Esophagus mucosa (tissue), 1 donor: ENCODE measurements at regions not wholly inside any gene's neighbourhood (a gene's known extent, or its start where the extent isn't known, plus 50 kb on each side); places are given as distances from the start of the nearest gene placed in this dataset.

Experiments
- ATAC-seq: fragments of 200-7000 bp; cut with Tn5 transposase; one replicate; pipeline ENCODE4 v1.9.1; 2020
- donor health status: DM: yes; HTN: yes; CAD: no.

DNA sequence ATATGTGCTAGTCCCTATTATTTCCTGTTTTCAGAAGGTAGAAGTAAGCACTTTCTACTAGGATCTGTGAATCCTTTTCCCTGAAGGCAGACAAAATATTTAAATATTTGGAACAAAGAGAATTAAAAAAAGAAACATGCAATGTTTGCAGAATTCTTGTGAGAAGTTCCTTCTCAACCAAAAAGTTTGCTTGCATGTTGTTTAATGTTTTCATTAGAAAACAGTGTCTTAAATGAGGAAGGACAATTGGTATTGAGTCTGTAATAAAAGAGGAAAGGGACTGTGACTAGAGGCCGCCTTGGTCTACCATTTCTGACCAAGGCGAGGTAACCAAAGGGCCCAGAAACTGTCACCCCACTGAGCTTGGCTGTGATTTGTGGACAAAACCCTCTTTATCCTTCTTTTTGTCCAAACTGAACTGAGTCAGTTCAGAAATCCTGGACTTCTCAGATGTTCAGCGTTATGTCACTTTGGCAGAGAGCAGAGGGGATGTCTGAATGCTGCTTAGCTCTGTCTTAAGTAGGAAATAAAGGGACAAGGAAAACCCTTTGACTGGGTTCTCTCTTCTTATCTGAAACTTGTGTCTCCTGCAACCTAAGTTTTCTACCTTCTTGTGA lies 129.8 kb upstream of the CPM start:
- ATAC-seq, result no peak

DNA sequence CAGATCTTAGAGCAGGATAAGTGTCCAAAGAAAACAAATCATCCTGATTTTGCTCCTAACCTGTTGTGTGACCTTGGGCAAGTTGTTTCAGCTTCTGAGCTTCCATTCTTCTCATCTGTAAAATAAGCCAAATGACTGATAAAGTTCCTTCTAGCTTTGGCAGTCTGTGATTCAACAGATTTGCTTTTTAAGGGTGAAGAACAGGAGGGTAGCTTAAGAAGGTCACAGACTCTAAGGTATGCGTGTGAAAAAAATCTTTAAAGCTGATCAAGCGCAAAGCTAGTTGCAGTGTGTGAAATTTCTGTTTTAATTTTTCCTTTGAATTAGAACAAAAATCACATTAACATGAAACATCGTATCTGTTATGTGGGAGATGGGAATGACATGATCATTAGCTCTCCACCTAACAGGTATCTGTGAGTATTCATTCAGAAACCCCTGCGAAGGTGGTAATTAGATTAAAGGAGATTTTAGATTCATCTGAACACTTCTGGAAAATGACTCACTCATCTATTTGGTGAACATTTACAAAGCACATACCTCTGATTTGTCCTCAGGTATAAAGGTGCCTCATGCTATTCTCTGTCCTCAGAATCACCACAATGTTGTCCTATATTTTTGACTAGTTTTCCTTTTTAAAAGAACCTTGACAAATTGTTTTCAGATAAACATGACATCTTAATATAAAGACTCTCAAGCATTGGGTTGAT lies 131.9 kb upstream of the CPM start:
- ATAC-seq, result no peak

DNA sequence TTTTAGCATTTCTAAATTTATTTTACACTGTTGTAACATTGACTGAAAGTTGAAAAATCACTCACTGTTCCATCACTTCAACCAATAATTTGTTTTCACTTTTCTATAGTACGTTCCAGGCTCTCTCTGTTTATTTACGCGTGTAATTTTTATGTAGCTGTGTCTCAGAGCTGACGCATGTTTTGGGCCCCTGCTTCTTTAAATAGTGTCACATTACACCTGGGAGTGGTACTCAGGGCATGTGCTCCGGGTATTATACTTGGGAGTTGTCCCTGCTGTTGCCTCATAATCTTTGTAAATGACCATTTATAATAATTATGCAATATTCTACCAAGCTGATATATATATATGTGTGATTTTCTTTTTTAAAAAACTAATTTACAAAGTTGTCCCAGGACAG lies 132.8 kb upstream of the CPM start:
- ATAC-seq, result no peak

DNA sequence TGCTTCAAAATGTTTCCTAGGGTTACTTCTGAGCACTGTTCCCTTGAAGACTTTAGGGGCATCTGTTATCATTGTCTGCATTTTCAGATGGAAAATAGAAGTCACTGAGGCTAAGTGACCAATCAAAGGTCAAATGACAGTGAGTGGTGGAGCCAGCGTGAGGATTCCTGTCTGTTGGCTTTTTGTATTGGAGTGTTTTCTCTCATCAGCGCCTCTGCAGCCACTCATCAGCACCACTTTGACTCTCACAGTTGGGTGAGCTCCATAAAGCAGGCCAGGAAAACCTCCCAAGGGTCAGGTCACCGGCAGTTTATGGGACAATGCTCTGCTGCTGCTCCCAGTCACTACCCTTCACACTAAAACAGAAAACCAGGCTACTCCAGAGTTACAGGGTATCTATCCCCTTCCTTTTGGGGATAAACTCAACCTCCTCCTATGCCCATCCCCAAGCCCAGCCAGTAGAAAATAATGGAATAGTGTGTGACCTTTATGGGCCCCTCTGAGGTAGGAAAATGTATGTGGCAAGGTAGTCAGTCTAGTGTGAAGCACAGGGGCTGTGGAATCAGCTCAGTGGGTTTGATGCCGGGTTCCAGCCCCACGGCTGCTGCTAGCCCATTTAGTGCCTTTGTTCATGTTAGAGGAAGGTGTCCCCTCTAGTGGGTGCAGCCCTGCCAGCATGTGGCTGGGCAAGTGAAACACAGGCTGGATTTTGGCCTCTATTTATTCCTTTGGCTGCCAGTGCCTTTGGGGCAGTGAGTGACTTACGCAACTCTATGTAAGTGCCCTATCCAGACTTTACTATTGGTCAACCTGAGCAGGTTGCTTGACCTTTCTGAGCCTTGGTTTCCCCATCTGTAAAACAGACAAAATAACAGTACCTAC lies 133.8 kb upstream of the CPM start:
- ATAC-seq, result no peak

DNA sequence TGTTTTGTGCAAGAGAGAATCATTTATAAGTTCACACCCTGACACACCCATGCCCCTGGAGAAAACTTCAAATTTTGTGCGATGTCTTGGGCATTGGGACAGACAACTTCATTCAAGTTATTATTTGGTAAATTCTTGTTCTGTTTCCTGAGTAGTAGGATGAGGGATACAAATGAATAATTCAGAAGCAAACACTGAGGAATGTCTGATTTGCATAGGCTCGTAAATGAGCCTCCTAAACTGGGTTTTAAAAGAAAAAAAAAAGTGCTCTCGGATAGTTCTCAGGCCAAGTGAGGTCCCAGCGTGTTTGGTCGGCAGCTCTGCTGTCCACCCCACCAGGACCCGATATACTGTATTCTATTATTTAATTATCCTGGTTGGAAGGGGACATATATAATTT lies 134.7 kb upstream of the CPM start:
- no peak for ATAC-seq

DNA sequence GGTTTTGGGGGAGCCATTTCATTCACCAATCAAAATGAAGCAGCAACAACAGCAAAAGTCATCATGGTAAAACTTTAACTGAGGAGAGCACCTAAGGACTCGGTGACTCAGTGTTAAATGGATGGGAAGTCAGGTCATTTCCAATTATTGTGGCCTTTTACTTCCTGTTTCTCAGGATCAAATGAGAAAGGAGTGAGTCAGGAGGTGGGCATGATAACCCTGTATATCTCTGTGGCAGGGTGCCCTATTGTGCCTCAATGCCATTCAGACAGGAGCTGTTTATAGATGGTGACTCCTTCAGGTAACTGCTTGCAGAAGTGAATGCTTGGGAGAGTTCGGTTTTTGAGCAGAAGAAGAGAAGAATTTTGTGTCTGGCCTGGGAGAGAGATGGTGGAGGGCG lies 135.5 kb upstream of the CPM start:
- peak; percentile 84 for ATAC-seq

DNA sequence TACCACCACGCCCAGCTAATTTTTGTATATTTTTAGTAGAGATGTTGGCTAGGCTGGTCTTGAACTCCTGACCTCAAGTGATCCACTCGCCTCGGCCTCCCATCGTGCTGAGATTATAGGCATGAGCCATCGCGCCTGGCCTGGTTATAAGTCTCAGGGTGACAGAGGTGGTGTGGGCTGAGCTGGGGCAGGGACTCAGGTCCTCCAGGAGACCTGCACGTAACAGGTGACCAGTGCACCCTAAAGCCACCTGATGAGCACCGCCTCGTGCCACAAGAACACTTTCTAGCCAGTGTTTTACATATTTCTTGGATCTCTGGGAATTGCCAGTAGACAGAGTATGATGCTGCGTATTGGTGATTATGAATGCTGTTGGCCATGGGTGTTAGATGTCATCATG lies 136.5 kb upstream of the CPM start:
- ATAC-seq, result no peak

DNA sequence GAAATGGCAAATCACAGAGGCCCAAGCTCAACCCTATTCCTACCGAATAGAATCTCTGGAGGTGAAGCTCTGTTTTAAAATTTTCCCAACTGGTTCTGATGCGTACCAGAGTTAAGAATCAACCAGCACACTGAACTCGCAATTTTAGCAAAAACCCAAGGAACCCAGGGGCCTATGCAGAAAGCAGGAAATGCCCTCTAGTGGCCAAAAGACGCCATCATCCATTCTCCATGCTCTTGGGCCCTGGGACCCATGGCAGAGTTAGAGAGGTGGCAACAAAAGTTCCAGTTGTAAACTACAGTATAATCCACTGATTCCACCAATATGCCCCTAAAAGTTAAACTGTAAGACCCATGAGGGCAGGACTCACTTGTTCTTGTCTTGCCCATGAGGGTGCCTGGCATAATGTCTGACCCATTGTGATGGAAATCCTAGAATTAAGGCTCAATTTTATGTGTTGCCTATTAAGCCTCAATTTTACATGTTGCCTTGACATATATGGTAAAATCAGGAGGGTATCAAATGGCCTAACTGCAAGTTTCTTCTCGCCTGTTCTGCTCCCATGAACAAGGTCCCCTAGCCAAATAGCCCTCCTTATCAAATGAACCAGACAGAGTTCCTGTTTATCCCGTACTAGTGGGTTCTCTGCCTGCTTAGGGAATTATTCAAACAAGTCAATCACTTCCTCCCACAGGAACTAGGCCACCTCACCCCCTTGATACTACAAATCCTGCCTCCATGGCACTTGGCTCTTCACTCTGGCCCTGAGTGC lies 137.5 kb upstream of the CPM start:
- peak; percentile 72 for ATAC-seq

DNA sequence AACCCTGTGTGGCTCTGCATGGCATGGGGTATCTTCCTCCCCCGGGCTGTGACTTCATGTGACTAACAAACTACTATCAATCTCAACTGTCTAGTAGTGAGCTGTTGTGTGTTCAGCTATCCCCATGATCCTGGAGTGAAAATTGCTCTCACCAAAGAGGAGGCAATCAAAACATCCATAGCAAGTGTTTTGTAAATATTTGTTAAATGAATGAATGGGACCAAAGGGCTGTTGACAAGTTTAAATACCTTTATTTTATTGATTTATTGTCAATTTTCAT lies 138.1 kb upstream of the CPM start:
- no peak for ATAC-seq

DNA sequence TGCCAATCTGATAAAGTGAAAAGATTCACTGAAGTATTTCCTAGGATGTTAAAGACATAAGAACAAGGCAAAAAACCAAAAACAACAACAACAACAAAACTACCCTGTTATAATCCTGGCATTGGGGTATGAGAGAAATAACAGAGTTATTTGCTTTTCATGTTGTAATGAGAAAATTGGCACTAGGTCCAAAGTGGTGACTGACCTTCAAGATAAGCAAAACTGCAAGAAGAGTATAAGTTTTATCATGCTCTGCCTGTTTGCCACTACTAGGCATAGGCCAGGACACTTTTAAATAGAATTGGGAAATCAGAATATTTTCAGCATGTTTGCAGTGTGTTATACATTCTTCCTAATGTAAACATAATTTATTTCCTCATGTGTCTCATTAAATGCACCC lies 140.1 kb upstream of the CPM start:
- ATAC-seq, result no peak

DNA sequence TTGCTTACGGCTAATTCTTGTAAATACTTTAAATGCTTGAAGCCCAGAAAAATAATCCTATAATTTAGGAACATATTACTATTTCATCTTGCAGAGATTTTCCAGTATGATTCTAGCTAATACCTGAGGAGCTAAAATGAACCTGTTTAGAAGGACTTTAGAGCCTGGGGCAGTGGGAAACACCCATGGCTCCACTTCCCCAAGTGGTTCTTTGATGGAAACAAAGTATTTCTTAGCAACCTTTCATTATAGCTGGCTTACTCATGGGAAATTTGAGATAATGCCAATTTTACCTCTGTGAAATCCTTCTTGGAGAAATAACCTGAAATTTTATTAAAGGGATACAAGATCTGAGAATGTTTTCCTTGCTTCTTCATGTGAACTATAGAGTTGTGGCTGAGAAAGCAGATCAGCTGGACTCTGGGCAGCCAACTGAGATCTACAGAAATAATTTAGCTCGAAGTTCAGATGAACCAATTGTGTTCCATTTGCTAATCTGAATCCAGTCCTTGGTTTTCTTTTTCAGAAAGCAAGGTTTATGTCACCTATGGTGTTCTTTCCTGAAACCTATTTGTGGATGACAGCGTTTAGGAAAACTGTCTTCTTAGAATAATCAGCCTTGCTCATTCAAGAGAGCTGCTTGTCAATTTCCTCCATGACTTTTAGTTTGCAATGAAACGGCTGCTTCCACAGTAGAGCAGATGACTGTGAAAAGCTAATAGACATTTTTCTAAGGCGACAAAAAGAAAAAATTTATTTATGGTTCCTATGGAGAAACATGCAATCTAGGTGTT lies 141.8 kb upstream of the CPM start:
- ATAC-seq, result no peak

DNA sequence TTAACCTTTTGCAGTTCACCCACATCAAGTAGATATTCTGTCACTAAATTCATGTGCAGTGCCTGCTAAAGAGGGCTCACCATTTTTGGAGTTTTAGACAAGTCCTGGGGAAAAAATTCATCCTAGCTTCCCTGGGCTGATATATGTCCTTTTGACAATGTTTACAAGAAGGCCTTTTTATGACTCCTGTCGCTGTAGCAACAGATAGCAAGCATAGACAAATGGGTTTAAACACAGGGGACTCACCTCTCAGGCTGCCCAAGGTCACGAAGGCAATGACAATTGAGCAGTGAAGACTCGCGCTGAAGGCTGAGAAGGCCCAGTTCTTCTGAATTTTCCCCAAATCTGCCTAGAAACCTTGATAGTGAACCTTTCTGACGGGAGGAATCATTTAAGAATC lies 150.7 kb upstream of the CPM start:
- ATAC-seq, result no peak

DNA sequence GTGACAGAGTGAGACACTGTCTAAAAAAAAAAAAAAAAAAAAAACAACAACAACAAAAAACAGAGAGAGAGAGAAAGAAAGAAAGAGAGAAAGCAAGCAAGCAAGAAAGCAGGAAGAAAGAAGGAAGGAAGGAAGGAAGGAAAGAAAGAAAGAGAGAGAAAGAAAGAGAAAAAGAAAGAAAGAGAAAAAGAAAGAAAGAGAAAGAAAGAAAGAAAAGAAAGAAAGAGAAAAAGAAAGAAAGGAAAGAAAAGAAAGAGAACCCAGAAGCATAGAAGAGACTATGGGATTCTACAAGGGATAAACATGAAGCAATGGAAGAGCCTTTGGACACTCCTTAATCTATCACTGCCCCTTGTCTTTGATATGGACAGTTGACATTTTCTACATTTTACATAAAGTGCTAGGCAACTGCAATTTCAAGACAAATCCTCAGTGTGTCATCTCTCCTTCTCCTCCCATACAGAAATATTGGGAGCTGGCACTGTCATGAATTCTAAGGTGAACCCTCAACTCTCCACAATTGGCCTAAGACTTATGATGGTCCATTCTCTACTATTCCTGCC lies 151.9 kb upstream of the CPM start:
- no peak for ATAC-seq

DNA sequence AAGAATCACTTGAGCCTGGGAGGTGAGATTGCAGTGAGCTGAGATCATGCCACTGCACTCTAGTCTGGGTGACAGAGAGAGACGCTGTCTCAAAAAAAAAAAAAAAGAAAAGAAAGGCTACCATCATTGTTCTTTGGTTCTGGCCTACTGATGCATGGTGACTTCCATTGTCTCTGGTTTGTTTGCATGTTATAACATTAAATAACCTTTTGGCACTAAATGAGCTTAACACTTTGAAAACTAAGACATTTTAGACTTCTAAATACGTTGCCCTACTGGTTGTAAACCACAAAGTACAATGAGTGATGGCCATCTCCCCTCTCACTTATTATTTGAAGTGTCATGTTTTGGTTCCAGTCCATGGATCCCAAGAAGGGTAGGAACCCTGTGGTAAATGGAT lies 152.9 kb upstream of the CPM start:
- ATAC-seq, result no peak

DNA sequence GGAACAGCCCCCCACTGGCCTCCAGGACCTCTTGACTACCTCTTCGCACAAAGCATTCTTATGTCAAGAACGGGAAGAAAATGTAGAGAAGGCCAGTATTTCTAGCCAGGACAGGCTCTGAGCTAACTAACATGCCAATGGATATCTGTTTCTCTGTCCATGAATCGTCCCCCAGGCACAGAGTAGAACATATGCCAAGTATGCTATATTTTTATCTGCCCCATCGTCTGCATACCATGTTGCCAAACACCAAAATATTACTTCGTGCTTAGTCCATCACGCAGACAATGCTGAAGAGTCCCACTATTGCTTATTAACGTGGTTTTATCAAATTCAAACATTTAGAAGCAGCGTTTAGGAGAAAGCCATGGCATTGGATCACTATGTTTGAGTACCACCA lies 151.4 kb upstream of the CPSF6 start:
- ATAC-seq, result no peak

DNA sequence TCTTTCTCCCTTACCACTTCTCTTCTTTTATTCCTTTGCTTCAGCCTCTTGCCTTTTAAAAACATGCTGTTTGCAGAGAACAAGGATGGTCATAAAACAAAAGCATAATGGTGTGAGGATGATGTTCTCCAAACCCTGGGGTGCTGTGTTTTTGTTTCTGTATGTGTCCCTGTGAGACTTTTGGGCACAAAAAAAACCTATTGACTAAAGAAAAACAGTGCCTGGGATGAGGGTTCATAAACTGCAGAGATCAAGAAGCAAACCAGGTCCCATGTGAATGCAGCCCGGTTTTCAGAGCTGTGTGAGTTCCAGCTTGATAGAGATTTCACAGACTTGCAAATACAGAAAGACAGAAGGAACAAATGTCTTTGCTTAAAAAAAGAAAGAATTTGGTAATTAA lies 148.6 kb upstream of the CPSF6 start:
- ATAC-seq, result no peak

DNA sequence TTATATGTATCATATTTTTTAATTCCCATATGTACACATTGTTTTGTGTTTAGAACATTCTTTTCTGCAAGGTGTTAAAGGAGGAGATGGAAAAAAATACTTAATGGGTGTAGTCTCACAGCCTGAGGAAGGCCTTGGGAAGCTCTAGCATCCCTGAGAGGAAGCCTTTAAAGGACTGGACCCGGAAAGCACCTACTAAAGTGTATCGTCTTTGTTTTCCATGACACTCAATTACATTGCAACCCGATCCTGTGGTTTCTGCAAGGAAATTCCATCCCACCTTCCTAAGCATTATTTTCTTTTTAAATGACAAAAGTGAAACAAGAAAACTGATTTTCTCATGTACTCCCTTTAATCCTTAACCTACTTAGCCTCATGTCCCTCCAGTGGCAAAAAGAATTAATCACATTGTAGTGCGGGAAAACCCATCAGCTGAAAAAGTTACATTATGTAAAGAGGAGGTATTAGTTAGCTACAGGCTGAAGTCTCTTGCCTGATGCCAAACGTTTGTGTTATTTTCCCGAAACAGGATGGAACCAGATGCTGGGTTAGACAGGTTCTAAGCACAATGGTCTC lies 147.8 kb upstream of the CPSF6 start:
- ATAC-seq, result no peak

DNA sequence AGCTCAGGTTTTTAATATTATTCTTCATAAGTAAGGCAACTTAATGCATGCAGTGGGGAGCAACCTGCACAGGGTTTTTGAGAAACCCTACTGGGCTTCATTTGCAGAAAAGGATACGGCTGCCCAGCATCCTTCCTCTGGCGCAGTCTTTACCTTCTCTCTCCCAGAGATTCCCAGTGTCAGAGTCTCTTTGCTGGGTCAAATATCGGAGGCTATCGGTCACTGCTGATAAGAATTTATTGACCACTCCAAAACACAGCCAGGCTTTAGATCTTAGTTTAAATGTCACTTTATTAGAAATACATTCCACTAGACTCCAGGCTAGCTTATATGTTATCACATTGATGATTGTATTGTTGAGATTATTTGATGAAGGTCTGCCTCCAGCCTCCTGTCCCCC lies 147.2 kb upstream of the CPSF6 start:
- ATAC-seq, result no peak

DNA sequence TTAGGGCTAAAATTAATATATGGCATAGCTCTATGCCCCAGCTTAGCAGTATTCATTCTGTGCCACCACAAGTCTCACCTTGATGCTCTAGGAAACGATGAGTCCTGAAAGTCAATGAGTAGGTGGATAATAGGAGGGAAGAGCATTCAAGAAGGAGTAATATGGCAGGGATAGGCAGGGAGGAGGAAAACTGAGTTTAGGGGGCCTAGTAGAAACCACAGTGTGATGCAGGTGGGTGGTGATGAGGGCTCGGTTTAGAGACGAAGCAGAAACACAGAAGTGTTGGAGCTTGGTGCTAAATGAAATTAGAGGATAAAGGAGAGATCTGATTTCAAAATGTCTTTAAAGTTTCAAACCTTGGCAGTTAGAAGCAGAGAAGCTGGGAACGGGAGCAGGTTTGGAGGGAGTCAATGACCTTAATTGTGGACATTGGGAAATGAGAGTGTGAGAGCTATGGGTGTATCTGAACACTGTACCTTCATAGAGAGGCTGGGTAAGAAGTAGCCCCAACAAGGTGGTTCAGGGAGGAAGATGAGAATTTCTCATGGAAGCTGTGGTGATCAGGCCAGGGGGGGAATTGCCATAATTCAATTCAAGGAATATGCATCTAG lies 144.7 kb upstream of the CPSF6 start:
- ATAC-seq, result no peak

DNA sequence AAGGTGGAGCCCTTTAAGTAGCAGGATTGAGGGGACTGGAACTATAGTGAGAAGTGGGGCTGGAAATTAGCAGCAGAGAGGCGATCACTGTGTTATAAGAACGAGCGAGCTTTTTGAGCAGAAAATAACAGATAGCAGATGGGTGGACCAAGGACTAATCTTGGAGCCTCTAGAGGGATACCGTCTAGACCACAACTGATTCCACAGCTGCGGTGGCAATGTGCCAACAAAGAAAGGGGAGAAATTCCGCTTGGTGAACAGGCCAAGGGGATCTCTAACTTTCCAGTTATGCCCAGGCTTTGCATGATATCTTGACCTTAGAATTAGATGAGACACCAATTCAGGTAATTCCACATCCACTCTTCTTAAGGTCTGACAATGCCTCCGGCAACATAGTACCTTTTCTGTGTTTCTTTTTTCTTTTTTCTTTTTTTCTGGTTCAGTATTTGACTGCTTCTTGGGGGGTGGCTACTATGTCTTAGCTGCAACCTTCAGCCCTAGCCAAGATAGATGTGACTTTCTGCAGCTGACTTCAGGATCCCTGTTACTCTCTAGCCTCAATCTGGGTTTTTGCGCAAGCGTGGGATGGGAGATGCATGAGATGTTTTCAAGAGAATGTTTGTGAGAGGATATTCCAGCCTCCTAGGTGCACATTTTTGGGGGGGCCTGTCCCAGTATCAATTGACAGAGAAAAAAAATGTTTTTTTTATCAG lies 143.4 kb upstream of the CPSF6 start:
- ATAC-seq, result no peak
